Right lung (tissue), 2 donors: ENCODE measurements at regions not wholly inside any gene's neighbourhood (a gene's known extent, or its start where the extent isn't known, plus 50 kb on each side); places are given as distances from the start of the nearest gene placed in this dataset.
"Not testable (repeated sequence)": the region's sequence is repeated elsewhere in the genome, so short reads cannot be mapped to it uniquely, and the experiment has no call there.

Experiments used
- DNase-seq, 2 donors: peaks; one replicate each; pipeline ENCODE4 v3.0.0-alpha.2; 2013

DNA sequence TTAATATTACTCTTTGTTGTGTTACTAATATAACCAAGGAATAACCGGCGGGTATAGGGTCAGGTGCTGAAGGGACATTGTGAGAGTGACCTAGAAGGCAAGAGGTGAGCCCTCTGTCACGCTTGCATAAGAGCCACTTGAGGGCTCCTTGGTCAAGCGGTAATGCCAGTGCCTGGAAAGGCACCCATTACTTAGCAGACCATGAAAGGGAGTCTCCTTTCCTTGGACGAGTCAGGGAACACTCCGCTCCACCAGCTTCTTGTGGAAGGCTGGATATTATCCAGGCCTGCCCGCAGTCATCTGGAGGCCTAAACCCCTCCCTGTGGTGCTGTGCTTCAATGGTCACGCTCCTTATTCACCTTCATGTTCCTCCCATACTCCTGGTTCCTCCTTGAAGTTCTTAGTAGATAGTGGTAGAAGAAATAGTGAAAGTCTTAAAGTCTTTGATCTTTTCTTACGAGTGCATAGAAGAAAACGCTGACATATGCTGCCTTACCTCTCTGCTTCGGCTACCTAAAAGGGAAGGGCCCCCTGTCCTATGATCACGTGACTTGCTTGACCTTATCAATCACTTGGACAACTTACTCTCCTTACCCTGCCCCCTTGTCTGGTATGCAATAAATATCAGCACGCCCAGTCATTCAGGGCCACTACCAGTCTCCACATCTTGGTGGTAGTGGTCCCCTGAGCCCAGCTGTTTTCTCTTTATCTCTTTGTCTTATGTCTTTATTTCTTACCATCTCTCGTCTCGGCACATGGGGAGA, 59.6 kb upstream of the DMRTB1 start:
- not testable (repeated sequence) for DNase-seq

DNA sequence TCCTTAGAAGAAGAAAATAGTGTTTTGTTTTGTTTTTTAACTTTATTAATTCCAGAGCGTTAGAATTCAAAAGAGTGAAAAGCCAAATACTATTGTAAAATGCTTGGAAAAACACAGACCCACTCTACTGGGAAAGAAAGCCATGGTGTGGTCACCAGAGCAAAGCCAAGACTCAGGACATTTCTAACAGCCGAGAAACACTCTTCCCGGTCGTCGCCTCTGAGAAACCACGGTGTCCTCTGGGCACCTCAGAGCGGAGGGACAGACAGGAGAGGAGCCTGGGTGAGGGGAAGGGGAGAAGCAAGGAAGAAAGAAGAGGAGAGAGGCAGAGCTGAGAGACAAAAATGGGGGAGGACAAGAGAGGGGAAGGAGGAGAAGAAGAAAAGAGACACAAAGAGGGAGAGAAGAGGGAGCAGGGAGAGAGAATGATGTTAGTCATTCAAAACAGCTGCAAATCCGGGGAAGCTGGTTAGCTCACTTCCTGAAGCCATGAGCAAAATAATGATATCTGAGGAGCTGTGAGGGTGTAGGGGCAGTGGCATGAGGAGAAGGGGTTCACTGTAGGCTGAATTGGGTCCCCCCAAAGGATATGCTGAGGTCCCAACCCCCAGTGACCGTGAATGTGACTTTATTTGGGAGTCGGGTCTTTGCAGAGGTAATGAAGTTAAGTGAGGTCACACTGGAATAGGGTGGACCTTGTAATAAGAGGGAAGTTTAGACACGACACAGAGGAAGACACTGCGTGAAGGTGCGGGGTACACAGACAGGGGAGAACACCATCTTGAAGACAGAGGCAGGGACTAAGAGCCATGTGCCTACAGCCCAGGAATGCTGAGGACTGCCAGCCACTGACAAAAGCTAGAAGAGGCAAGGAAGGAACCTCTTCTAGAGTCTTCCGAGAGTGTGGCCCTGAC, 58.2 kb upstream of the DMRTB1 start:
- no peak for DNase-seq

DNA sequence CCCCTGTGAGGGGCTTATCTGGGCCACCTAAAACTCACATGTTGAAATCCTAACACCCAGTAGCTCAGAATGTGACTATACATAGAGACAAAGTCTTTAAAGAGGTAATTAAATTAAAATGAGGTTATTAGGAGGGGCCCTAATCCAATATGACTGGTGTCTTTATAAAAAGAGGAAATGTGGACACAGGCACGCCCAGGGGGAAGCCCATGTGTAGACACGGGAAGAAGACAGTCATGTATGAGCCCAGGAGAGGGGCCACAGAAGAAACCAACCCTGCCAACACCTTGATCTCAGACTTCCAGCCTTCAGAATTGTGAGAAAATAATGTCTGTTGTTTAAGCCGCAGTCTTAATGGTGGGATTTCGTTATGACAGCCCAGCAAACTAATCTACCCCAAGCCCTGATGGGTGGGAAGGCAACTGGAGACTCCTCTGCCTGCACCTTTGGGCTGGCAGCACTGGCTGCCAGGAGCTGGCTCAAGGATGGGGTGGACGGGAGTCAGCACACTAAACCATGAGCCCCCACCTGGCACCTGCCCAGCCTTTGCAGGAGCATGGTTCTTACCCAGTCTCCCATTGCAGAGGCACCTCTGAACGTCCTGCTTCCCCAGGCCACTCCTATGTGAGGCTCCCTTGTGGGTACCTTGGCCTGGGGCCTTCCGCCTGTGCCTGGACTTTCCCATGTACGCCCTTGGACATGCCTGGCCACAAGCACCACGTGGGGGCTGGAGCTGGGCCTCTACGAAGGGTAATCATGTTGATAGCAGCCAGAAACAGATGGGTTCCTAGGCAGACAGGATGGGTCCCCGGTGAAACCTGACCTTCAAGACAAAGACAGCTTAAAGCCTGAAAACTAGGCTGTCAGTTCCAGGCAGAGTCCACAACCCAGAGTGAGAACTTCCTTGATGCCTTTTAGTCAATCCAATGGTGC, 57.1 kb upstream of the DMRTB1 start:
- no peak for DNase-seq

GRCh38 chr1:53402891-53403655, 56.1 kb upstream of the DMRTB1 start:
- DNase-seq: no peak

DNA sequence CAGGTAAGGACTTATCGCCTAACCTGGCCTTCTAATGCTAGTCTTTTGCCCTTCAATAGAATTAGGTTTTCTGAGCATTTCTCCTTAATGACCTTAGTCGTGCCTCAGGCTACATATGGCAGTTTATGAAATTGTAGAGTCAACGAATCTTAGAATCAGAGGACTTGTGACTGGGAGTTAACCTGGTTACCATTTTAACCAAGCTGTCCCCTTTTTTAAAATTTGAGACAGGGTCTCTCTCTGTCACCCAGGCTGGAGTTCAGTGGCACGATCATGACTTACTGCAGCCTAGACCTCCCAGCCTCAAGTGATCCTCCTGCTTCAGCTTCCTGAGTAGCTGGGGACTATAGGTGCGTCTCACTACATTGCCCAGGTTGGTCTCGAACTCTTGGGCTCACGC, 53.5 kb upstream of the DMRTB1 start:
- DNase-seq: no peak

GRCh38 chr1:53406551-53407235, 52.5 kb upstream of the DMRTB1 start:
- DNase-seq: no peak

DNA sequence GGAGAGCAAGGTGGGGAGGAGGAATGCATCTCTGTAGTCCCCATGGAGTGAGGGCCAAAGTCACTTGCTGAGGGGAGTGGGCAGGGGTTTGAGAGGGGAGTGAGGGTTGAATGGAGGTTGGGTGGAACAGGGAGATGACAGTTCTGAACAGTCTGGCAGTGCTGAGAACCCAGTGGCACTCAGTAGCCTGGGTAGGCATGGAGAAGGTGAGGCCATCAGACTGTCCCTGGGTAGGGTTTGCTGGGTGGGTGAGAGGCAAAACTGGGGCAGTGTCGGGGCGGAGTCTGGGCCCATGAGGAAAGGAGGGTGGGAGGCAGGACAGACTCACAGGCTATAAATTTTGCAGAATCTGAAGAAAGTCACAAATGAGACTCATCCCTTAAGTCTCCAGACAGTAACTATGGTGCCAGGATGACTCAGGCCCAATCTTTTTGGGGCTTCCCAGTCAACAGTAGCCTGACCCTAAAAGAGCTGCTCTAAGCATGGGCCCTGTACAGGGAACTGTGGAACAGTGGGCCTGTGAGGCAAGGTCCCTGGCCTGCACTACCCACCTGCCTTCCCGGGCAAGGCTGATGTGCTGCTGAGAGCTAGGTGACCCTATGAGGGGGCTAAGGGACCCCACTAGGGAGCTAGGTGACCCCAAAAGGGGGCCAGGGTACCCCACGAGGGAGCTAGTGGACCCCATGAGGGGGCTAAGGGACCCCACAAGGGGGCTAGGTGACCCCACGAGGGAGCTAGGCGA, 51.0 kb upstream of the DMRTB1 start:
- no peak for DNase-seq

- DNase-seq: no peak
These were observed 50.5 kb upstream of the DMRTB1 start for GRCh38 chr1:53408755-53409129.

DNA sequence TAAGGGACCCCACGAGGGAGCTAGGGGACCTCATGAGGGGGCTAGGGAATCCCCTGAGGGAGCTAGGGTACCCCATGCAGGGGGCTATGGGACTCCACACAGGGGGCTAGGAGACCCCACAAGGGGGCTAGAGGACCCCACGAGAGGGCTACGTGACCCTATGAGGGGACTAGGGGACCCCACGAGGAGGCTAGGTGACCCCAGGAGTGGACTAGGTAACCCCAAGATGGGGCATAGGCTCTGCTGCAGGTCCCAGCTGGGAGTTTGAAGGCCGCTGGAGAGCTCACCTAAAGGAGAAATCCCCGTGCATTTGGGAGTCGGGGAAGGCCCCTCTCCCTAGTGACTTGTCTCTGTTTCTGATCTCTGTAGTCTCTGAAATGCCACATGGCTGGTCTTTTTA, 50.0 kb upstream of the DMRTB1 start:
- no peak for DNase-seq
